OCI-LY3 (cell line): ENCODE measurements at regions not wholly inside any gene's neighbourhood (a gene's known extent, or its start where the extent isn't known, plus 50 kb on each side); places are given as distances from the start of the nearest gene placed in this dataset.

ENCODE experiments used
- EZH2phosphoT487 ChIP-seq: fragments of 200-600 bp; shearing (Covaris generic); IDR thresholded peaks from 2 replicates; pipeline ENCODE4 v1.6.1; 2018; ENCODE audit warnings: antibody characterized with exemption, mixed run types, low read depth
- TF ChIP-seq, protein P1 (sequence below): fragments of 200-600, 300-600 bp; sonication (generic); IDR thresholded peaks from 2 replicates; pipeline ENCODE4 v1.5.1; 2014; ENCODE audit warnings: antibody characterized with exemption, low read length, low read depth

DNA sequence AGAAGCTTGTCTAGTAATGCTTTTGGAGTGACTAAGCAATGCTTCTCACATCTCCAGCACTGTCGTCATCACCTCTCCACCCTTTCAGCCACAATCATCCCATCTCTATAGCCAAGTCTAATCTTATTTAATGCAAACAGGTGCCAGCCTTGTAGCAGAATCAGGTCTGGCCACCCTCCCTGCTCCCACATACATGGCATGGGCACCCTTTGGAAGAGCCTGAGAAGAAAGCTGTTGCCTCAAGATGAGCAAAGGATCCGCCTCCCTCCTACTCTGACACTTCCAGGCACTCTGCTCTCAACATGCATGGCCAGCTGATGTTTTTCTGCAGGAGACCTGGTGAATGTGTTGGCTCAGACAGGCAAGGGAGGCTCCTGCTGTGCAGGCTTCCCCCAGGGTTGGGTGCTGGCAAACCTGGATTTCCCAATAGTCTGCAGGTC, 113.1 kb upstream of the GRIK3 start:
- TF ChIP-seq, protein P1, sequence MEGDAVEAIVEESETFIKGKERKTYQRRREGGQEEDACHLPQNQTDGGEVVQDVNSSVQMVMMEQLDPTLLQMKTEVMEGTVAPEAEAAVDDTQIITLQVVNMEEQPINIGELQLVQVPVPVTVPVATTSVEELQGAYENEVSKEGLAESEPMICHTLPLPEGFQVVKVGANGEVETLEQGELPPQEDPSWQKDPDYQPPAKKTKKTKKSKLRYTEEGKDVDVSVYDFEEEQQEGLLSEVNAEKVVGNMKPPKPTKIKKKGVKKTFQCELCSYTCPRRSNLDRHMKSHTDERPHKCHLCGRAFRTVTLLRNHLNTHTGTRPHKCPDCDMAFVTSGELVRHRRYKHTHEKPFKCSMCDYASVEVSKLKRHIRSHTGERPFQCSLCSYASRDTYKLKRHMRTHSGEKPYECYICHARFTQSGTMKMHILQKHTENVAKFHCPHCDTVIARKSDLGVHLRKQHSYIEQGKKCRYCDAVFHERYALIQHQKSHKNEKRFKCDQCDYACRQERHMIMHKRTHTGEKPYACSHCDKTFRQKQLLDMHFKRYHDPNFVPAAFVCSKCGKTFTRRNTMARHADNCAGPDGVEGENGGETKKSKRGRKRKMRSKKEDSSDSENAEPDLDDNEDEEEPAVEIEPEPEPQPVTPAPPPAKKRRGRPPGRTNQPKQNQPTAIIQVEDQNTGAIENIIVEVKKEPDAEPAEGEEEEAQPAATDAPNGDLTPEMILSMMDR: no peak
- no peak for TF ChIP-seq EZH2phosphoT487
